Neural progenitor cell (in vitro differentiated cells): ENCODE measurements at regions not wholly inside any gene's neighbourhood (a gene's known extent, or its start where the extent isn't known, plus 50 kb on each side); places are given as distances from the start of the nearest gene placed in this dataset.
"Not testable (repeated sequence)": the region's sequence is repeated elsewhere in the genome, so short reads cannot be mapped to it uniquely, and the experiment has no call there.

Experiments used
- DNase-seq: peaks from one replicate; pipeline ENCODE4 v3.0.0-alpha.2; 2016; ENCODE audit warnings: low spot score
- H2AFZ ChIP-seq: fragments of 200-600 bp; sonication (generic); replicated peaks from 2 replicates; pipeline ENCODE4 v1.6.1; 2016; ENCODE audit warnings: antibody characterized with exemption
- H3F3A ChIP-seq: fragments of 200-600 bp; sonication (generic); 2 replicates; pipeline ENCODE4 v1.6.1; 2016; ENCODE audit warnings: antibody characterized with exemption, low read depth
- H3K27ac ChIP-seq: fragments of 200-600 bp; sonication (generic); 2 replicates; pipeline ENCODE4 v1.5.1; 2016; ENCODE audit warnings: mild to moderate bottlenecking
- H3K27me3 ChIP-seq: fragments of 200-600 bp; sonication (generic); 2 replicates; pipeline ENCODE4 v1.6.1; 2016; ENCODE audit warnings: mild to moderate bottlenecking, moderate library complexity
- H3K36me3 ChIP-seq: fragments of 200-600 bp; sonication (generic); 2 replicates; pipeline ENCODE4 v1.5.1; 2016
- H3K4me1 ChIP-seq: fragments of 200-600 bp; sonication (generic); 2 replicates; pipeline ENCODE4 v1.6.1; 2016; ENCODE audit warnings: mixed run types
- H3K4me2 ChIP-seq: fragments of 200-600 bp; sonication (generic); 2 replicates; pipeline ENCODE4 v1.6.1; 2016
- H3K4me3 ChIP-seq: fragments of 200-600 bp; sonication (generic); 2 replicates; pipeline ENCODE4 v1.5.1; 2016
- H3K79me2 ChIP-seq: fragments of 200-600 bp; sonication (generic); 2 replicates; pipeline ENCODE4 v1.6.1; 2016; ENCODE audit warnings: low read depth
- H3K9ac ChIP-seq: fragments of 200-600 bp; sonication (generic); 2 replicates; pipeline ENCODE4 v1.6.1; 2016
- H3K9me3 ChIP-seq: fragments of 200-600 bp; sonication (generic); 2 replicates; pipeline ENCODE4 v1.5.1; 2016; ENCODE audit warnings: low read depth
- H4K20me1 ChIP-seq: fragments of 200-600 bp; sonication (generic); 2 replicates; pipeline ENCODE4 v1.6.1; 2016; ENCODE audit warnings: low read depth
- H3K27ac Mint-ChIP-seq: 3 replicates; pipeline ENCODE4 v1.8.0; 2021; ENCODE audit warnings: mixed read lengths
- H3K27me3 Mint-ChIP-seq: 2 replicates; pipeline ENCODE4 v1.8.0; 2022; ENCODE audit warnings: low read depth, mild to moderate bottlenecking, inconsistent platforms, moderate library complexity, mixed read lengths; ENCODE audit not compliant: insufficient read depth
- H3K36me3 Mint-ChIP-seq: 3 replicates; pipeline ENCODE4 v1.8.0; 2021; ENCODE audit warnings: mixed read lengths
- H3K4me1 Mint-ChIP-seq: 3 replicates; pipeline ENCODE4 v1.8.0; 2021; ENCODE audit warnings: mixed read lengths
- H3K4me3 Mint-ChIP-seq: 3 replicates; pipeline ENCODE4 v1.8.0; 2021; ENCODE audit warnings: mild to moderate bottlenecking, moderate library complexity, mixed read lengths
- H3K9me3 Mint-ChIP-seq: 3 replicates; pipeline ENCODE4 v1.8.0; 2020; ENCODE audit warnings: mixed read lengths
- CTCF ChIP-seq: fragments of 200-600 bp; sonication (generic); IDR thresholded peaks from 2 replicates; pipeline ENCODE4 v1.5.1; 2017; ENCODE audit warnings: antibody characterized with exemption, mild to moderate bottlenecking
- EZH2 ChIP-seq: fragments of 200-600 bp; sonication (generic); IDR thresholded peaks from 2 replicates; pipeline ENCODE4 v1.6.1; 2017; ENCODE audit warnings: antibody characterized with exemption, mild to moderate bottlenecking, moderate library complexity
- EZH2phosphoT487 ChIP-seq: fragments of 200-600 bp; sonication (generic); IDR thresholded peaks from 2 replicates; pipeline ENCODE4 v1.6.1; 2017; ENCODE audit warnings: antibody characterized with exemption

DNA sequence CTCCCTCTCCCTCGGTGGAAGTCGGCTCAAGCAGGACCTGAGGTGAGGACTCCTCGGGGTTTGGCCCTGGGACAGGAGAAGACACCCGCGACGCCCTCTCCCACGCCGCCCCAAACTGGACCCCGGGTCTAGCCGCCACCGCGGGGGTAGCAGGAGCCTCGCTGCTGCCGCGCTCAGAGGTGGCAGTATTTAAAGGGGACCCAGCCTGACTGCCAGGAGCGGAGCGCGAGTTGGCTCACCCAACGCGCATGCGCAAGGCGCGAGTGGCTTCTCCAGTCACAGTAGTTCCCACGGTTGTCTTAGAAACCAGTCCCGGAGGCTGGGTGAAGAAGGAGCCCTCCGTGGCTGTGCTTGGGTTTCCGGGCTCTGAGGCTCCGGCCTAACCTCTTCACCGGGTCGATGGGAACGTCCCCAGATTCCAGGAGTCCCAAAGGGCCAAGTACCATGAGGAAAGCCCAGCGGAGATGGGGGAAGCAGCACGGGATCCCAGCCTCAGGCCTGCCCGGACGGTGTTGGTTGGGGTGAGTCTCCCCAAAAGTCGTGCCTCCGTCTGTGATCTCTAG is 477.8 kb downstream of the SPATA31A7 start:
- Histone ChIP-seq H3K27me3 (no peaks in the 10 kb centered on the region), H4K20me1 (no peaks in the 10 kb centered on the region), H3K9ac (no peak overlapping the region), H3K4me3 (no peak overlapping the region), H2AFZ (no peak overlapping the region), H3K27ac (no peak overlapping the region), H3K4me1 (no peaks in the 10 kb centered on the region), H3K4me2 (no peak overlapping the region), H3F3A (no peaks in the 10 kb centered on the region), H3K9me3 (no peaks in the 10 kb centered on the region), H3K79me2 (no peaks in the 10 kb centered on the region), H3K36me3 (no peaks in the 10 kb centered on the region)
- no peak for DNase-seq
- Mint-ChIP-seq H3K27ac (no peak overlapping the region), H3K4me3 (no peak overlapping the region), H3K4me1 (no peaks in the 10 kb centered on the region), H3K36me3 (peaks cover 6% of the 10 kb centered on the region), H3K27me3 (peaks cover 10% of the 10 kb centered on the region), H3K9me3 (peaks cover 59% of the 10 kb centered on the region)
- TF ChIP-seq EZH2phosphoT487: no peak
- no peak for TF ChIP-seq EZH2
- no peak for TF ChIP-seq CTCF

GRCh38 chr9:61668201-61668600 is 478.4 kb downstream of the SPATA31A7 start:
- H3K4me3 Mint-ChIP-seq, DNase-seq, H4K20me1 ChIP-seq, H3K27ac ChIP-seq, H3K4me1 Mint-ChIP-seq, H3K36me3 ChIP-seq, H3K36me3 Mint-ChIP-seq, H3K27ac Mint-ChIP-seq, H3K4me2 ChIP-seq, H3K27me3 ChIP-seq, H3K4me1 ChIP-seq, H3K27me3 Mint-ChIP-seq, H3K79me2 ChIP-seq, H3K4me3 ChIP-seq, H2AFZ ChIP-seq, H3K9me3 ChIP-seq, H3K9ac ChIP-seq, H3F3A ChIP-seq: not testable (repeated sequence)
- H3K9me3 Mint-ChIP-seq: peaks cover 64% of the 10 kb centered on the region

DNA sequence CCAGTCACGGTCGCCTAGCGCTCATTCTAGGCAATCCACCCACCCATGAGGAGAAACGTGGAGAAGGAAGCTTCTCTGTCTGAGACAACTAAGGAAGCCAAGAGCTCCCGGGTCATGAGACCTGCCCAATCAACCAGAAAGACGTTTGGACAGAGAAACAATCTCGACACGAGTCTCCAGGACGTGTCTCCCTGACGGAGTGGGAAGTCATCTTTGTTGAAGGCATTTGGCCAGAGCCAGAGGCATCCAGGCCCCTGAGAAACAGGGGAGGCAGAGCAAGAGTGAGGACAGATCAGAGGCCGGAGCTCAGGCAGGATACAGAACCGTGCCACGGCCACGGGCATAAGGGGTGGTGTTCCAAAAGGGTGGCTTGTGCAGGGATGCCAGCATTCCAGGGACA is 479.0 kb downstream of the SPATA31A7 start:
- Histone ChIP-seq H3K4me3 (no peak overlapping the region), H3K9ac (no peak overlapping the region), H3K27ac (no peak overlapping the region), H4K20me1 (no peaks in the 10 kb centered on the region), H3K27me3 (no peaks in the 10 kb centered on the region), H3K4me1 (no peaks in the 10 kb centered on the region), H3F3A (no peaks in the 10 kb centered on the region), H3K36me3 (no peaks in the 10 kb centered on the region), H2AFZ (no peak overlapping the region), H3K4me2 (no peak overlapping the region), H3K9me3 (no peaks in the 10 kb centered on the region), H3K79me2 (no peaks in the 10 kb centered on the region)
- DNase-seq: no peak
- H3K36me3 Mint-ChIP-seq: peaks cover 6% of the 10 kb centered on the region
- TF ChIP-seq EZH2 (no peak), EZH2phosphoT487 (no peak), CTCF (no peak)
- H3K9me3 Mint-ChIP-seq: peaks cover 67% of the 10 kb centered on the region
- H3K4me3 Mint-ChIP-seq: no peak overlapping the region
- peaks cover 10% of the 10 kb centered on the region for H3K27me3 Mint-ChIP-seq
- no peaks in the 10 kb centered on the region for H3K4me1 Mint-ChIP-seq
- no peak overlapping the region for H3K27ac Mint-ChIP-seq

DNA sequence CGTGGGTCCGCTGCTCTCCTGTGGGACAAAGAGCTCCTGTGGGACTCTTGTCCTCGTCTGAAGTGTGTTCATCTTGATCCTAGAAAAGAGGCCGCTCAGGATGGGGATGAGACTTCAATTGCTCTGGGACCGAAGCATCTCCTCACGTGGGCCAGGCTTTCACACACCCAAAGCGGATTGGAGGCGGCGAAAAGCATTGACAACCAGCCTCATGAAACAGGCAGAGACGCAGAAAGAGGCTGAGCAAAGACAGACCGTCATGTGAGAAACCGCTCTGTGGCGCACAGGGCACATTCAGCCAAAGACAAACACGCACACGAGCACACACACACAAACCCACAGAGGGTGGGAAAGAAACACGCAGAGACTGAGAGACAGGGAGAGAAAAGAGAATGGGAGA is 479.5 kb downstream of the SPATA31A7 start:
- Mint-ChIP-seq H3K36me3 (peaks cover 6% of the 10 kb centered on the region), H3K27me3 (peaks cover 10% of the 10 kb centered on the region), H3K9me3 (peaks cover 69% of the 10 kb centered on the region), H3K4me3 (no peak overlapping the region), H3K27ac (no peak overlapping the region), H3K4me1 (no peaks in the 10 kb centered on the region)
- Histone ChIP-seq H3K4me2 (no peak overlapping the region), H3K9ac (no peak overlapping the region), H3K9me3 (no peaks in the 10 kb centered on the region), H4K20me1 (no peaks in the 10 kb centered on the region), H3K36me3 (no peaks in the 10 kb centered on the region), H3K4me3 (no peak overlapping the region), H2AFZ (no peak overlapping the region), H3K27ac (no peak overlapping the region), H3K27me3 (no peaks in the 10 kb centered on the region), H3K4me1 (no peaks in the 10 kb centered on the region), H3K79me2 (no peaks in the 10 kb centered on the region), H3F3A (no peaks in the 10 kb centered on the region)
- TF ChIP-seq EZH2phosphoT487 (no peak), CTCF (no peak), EZH2 (no peak)
- DNase-seq: no peak

DNA sequence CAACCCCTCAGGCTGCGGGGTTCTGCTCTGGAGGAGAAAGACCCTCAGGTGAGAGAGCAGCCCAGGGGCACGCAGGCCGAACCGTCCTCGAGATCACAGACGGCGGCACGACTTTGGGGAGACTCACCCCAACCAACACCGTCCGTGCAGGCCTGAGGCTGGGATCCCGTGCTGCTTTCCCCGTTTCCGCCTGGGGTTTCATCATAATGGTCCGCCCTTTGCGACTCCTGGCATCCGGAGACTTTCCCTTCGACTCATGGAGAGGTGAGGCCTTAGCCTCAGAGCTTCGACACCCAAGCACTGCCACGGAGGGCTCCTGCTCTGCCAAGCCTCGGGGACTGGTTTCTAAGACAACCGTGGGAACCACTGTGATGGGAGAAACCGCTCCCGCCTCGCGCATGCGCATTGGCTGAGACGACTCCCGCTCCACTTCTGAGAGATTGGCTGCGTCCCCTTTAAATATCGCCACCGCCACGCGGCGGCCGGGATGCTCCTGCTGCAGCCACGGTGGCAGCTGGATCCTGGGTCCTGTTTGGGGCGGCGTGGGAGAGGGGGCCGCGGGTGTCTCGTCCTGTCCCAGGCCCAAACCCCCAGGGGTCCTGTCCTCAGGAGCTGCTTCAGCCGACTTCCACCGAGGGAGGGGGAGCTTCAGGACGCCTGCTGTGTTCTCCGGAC is 480.1 kb downstream of the SPATA31A7 start:
- not testable (repeated sequence) for H3K27ac ChIP-seq, H3K4me3 ChIP-seq, H3K4me3 Mint-ChIP-seq, H3K4me2 ChIP-seq, H3K9me3 ChIP-seq, H2AFZ ChIP-seq, H4K20me1 ChIP-seq, H3K9ac ChIP-seq, H3K4me1 Mint-ChIP-seq, H3K27me3 Mint-ChIP-seq, H3K27ac Mint-ChIP-seq, H3K27me3 ChIP-seq, H3K36me3 Mint-ChIP-seq, DNase-seq, H3K79me2 ChIP-seq, H3F3A ChIP-seq, H3K36me3 ChIP-seq, H3K4me1 ChIP-seq
- H3K9me3 Mint-ChIP-seq: peaks cover 69% of the 10 kb centered on the region
